GM12878 (cell line): ENCODE measurements at regions not wholly inside any gene's neighbourhood (a gene's known extent, or its start where the extent isn't known, plus 50 kb on each side); places are given as distances from the start of the nearest gene placed in this dataset.

Experiments
- ATAC-seq: fragments of 200-7000 bp; cut with Tn5 transposase; 3 replicates; pipeline ENCODE4 v1.9.1; 2020; ENCODE audit warnings: mild to moderate bottlenecking, moderate library complexity
- BruUV-seq: library from RNA; stranded (reverse); fragments of 400-500 nt; replicated peaks from 2 replicates; lab custom pipeline; 2021; lab: Mats Ljungman, UMichigan
- CTCF ChIA-PET: fragments of 300-600 bp; sonication (Branson Sonifier 250); formaldehyde crosslinking; extraction: SDS; loops from one replicate; lab custom pipeline; 2021; ENCODE audit warnings: inconsistent platforms; lab: Yijun Ruan, JAX
- POLR2A ChIA-PET: fragments of 350-600 bp; formaldehyde crosslinking; extraction: SDS; loops from one replicate; lab custom pipeline; 2021; ENCODE audit warnings: inconsistent platforms; lab: Charles Lee
- RAD21 ChIA-PET: fragments of 300-600 bp; sonication (Branson Sonifier 250); formaldehyde crosslinking; loops from one replicate; lab custom pipeline; 2023; ENCODE audit warnings: antibody characterized with exemption; ENCODE audit not compliant: unreplicated experiment; lab: Charles Lee
- SMC1A ChIA-PET: fragments of 300-600 bp; sonication (Branson Sonifier 250); formaldehyde crosslinking; loops from one replicate; lab custom pipeline; 2023; ENCODE audit not compliant: unreplicated experiment, uncharacterized antibody; lab: Charles Lee
- DNase-seq: peaks from one replicate; pipeline ENCODE4 v3.0.0-alpha.2; 2011; ENCODE audit warnings: low read depth, low spot score
- FAIRE-seq: peaks from 3 replicates; lab custom pipeline; 2011; peaks lifted over from hg19 to GRCh38; lab: Jason Lieb, UNC
- H2AFZ ChIP-seq: 2 replicates; pipeline ENCODE4 v1.6.0; 2011; ENCODE audit warnings: low read depth, low read length, control low read depth; ENCODE audit not compliant: control insufficient read depth
- H3K27ac ChIP-seq: 2 replicates; pipeline ENCODE4 v1.5.1; 2011; ENCODE audit warnings: control low read depth; ENCODE audit not compliant: control insufficient read depth, insufficient read depth
- H3K27me3 ChIP-seq, 2 experiments: replicated peaks in 1 of 2; 2 replicates each; pipeline versions ENCODE4 v1.6.0 to v1.6.1; 2011; ENCODE audit warnings: low read length in 1 of 2; ENCODE audit not compliant: control insufficient read depth in 2 of 2, insufficient read depth in 2 of 2
- H3K36me3 ChIP-seq, 2 experiments: 2 replicates each; pipeline ENCODE4 v1.5.1; 2011; ENCODE audit warnings: low read length in 1 of 2; ENCODE audit not compliant: control insufficient read depth in 2 of 2, insufficient read depth in 2 of 2
- H3K4me1 ChIP-seq: 2 replicates; pipeline ENCODE4 v1.6.1; 2011; ENCODE audit warnings: mild to moderate bottlenecking, low read length, moderate library complexity, mixed read lengths; ENCODE audit not compliant: control insufficient read depth, insufficient read depth
- H3K4me2 ChIP-seq: 2 replicates; pipeline ENCODE4 v1.6.0; 2011; ENCODE audit warnings: control low read depth; ENCODE audit not compliant: control insufficient read depth, insufficient read depth
- H3K4me3 ChIP-seq: fragments of 200-600 bp; sonication (generic); 2 replicates; pipeline ENCODE4 v1.5.1; 2016
- H3K79me2 ChIP-seq: 2 replicates; pipeline ENCODE4 v1.6.0; 2011; ENCODE audit warnings: low read length; ENCODE audit not compliant: control insufficient read depth, insufficient read depth
- H3K9ac ChIP-seq: 2 replicates; pipeline ENCODE4 v1.8.0; 2011; ENCODE audit warnings: low read length, control low read depth, mixed read lengths; ENCODE audit not compliant: control insufficient read depth, insufficient read depth
- H3K9me3 ChIP-seq: replicated peaks from 3 replicates; pipeline ENCODE4 v1.5.1; 2011; ENCODE audit warnings: mild to moderate bottlenecking, low read length; ENCODE audit not compliant: control insufficient read depth, insufficient read depth
- H4K20me1 ChIP-seq: 2 replicates; pipeline ENCODE4 v1.6.0; 2011; ENCODE audit not compliant: control insufficient read depth, insufficient read depth
- ATF2 ChIP-seq: IDR thresholded peaks from 2 replicates; pipeline ENCODE4 v1.6.1; 2012; ENCODE audit warnings: low read length, inconsistent platforms
- BMI1 ChIP-seq: fragments of 450-650 bp; IDR thresholded peaks from 2 replicates; pipeline ENCODE4 v1.6.1; 2016; ENCODE audit warnings: mild to moderate bottlenecking, moderate library complexity, borderline replicate concordance
- CBFB ChIP-seq: IDR thresholded peaks from 2 replicates; pipeline ENCODE4 v1.6.1; 2016; ENCODE audit warnings: antibody characterized with exemption, low read depth
- CHD1 ChIP-seq: IDR thresholded peaks from 2 replicates; pipeline ENCODE4 v1.6.1; 2012; ENCODE audit warnings: low read depth, low read length, improper control_type of control experiment
- CHD4 ChIP-seq: fragments of 200-600 bp; sonication (generic); IDR thresholded peaks from 2 replicates; pipeline ENCODE4 v1.6.1; 2016; ENCODE audit warnings: mild to moderate bottlenecking
- GATAD2B ChIP-seq: fragments of 450-650 bp; conservative IDR thresholded peaks from 2 replicates; pipeline ENCODE4 v1.6.1; 2017; ENCODE audit warnings: low read depth, mild to moderate bottlenecking, moderate library complexity
- MAX ChIP-seq: IDR thresholded peaks from 2 replicates; pipeline ENCODE4 v1.6.1; 2012; ENCODE audit warnings: low read depth, low read length, improper control_type of control experiment
- NR2C1 ChIP-seq: fragments of 450-650 bp; IDR thresholded peaks from 2 replicates; pipeline ENCODE4 v1.6.1; 2017; ENCODE audit warnings: antibody characterized with exemption, mild to moderate bottlenecking, moderate library complexity
- RAD21 ChIP-seq: IDR thresholded peaks from 2 replicates; pipeline ENCODE4 v1.6.1; 2011; ENCODE audit warnings: mild to moderate bottlenecking, low read depth, low read length, moderate library complexity; ENCODE audit not compliant: insufficient read depth
- SIX5 ChIP-seq: IDR thresholded peaks from 2 replicates; pipeline ENCODE4 v1.6.1; 2011; ENCODE audit warnings: mild to moderate bottlenecking, low read depth, low read length, moderate library complexity; ENCODE audit not compliant: severe bottlenecking
- SREBF1 ChIP-seq: IDR thresholded peaks from 2 replicates; pipeline ENCODE4 v1.6.1; 2012; ENCODE audit warnings: mild to moderate bottlenecking, low read length
- TARDBP ChIP-seq: IDR thresholded peaks from 2 replicates; pipeline ENCODE4 v1.6.1; 2016; ENCODE audit warnings: borderline replicate concordance
- USF2 ChIP-seq: IDR thresholded peaks from 2 replicates; pipeline ENCODE4 v1.6.1; 2011; ENCODE audit warnings: low read depth, low read length, improper control_type of control experiment, borderline replicate concordance
- ZNF384 ChIP-seq: IDR thresholded peaks from 2 replicates; pipeline ENCODE4 v1.6.1; 2012; ENCODE audit warnings: low read depth, mild to moderate bottlenecking, low read length, improper control_type of control experiment, borderline replicate concordance
- ZZZ3 ChIP-seq: IDR thresholded peaks from 2 replicates; pipeline ENCODE4 v1.6.1; 2011; ENCODE audit warnings: low read depth; ENCODE audit not compliant: control insufficient read depth, insufficient read length
- WGBS: methylation state at CpG from one replicate; pipeline ENCODE4 v1.1.6; 2016; ENCODE audit warnings: low lambda C conversion rate; ENCODE audit not compliant: insufficient replicate concordance, insufficient coverage; ENCODE audit errors: missing lambda C conversion rate; 5-methylcytosine and 5-hydroxymethylcytosine counted together
- in situ Hi-C: fragments of 300-500 bp; cut with MboI; formaldehyde crosslinking; loops from 9 replicates; pipeline ENCODE4 v1.14.3; 2018; ENCODE audit warnings: mixed read lengths
- intact Hi-C: fragments of 100-400 bp; cut with micrococcal nuclease; formaldehyde crosslinking; loops from one replicate; pipeline ENCODE4 v1.14.2; 2022; ENCODE audit not compliant: unreplicated experiment

GRCh38 chr16:51994597-51994996 is 552.3 kb downstream of the TOX3 start:
- Histone ChIP-seq H3K27ac (no peak overlapping the region), H3K4me1 (no peaks in the 10 kb centered on the region), H3K36me3 (no peaks in the 10 kb centered on the region), H2AFZ (no peak overlapping the region), H3K9ac (no peak overlapping the region), H3K4me2 (no peak overlapping the region), H4K20me1 (no peaks in the 10 kb centered on the region), H3K4me3 (no peak overlapping the region), H3K79me2 (no peaks in the 10 kb centered on the region), H3K27me3 (no peaks in the 10 kb centered on the region), H3K9me3 (no peaks in the 10 kb centered on the region)
- BruUV-seq: no TSS peak
- intact Hi-C loops: no loop called here
- DNase-seq: no peak
- FAIRE-seq: no peak
- CTCF ChIA-PET: no interaction called here
- 34% methylated on average over 8 of the region's 8 CpGs for WGBS
- POLR2A ChIA-PET: no interaction called here
- SMC1A ChIA-PET: no interaction called here
- no peak for TF ChIP-seq ZZZ3
- no peak for TF ChIP-seq MAX
- TF ChIP-seq CHD1: no peak
- TF ChIP-seq RAD21: no peak
- no peak for TF ChIP-seq SREBF1
- no peak for TF ChIP-seq BMI1
- TF ChIP-seq GATAD2B: no peak
- ATAC-seq: no peak
- RAD21 ChIA-PET: no interaction called here
- in situ Hi-C loops: no loop called here

GRCh38 chr16:51989637-51990230 is 557.2 kb downstream of the TOX3 start:
- no peak for ATAC-seq
- DNase-seq: no peak
- POLR2A ChIA-PET: no interaction called here
- FAIRE-seq: no peak
- Histone ChIP-seq H3K4me2 (no peak overlapping the region), H3K79me2 (no peaks in the 10 kb centered on the region), H2AFZ (no peak overlapping the region), H3K9me3 (no peaks in the 10 kb centered on the region), H3K9ac (no peak overlapping the region), H4K20me1 (no peaks in the 10 kb centered on the region), H3K27me3 (no peaks in the 10 kb centered on the region), H3K4me1 (no peaks in the 10 kb centered on the region), H3K27ac (no peak overlapping the region), H3K36me3 (no peaks in the 10 kb centered on the region), H3K4me3 (no peak overlapping the region)
- RAD21 ChIA-PET: no interaction called here
- 15% methylated on average over 6 of the region's 6 CpGs for WGBS
- SMC1A ChIA-PET: interaction anchor here (1.3 kb wide), 1 partner anchor 9 kb away, joined by 4 read pairs; no protein-coding TSS in a partner anchor
- no TSS peak for BruUV-seq
- in situ Hi-C loops (no loop called here), intact Hi-C loops (no loop called here)
- CTCF ChIA-PET: interaction anchor here (1.2 kb wide), 1 partner anchor 172 kb away, joined by 3 read pairs; no protein-coding TSS in a partner anchor
- no peak for TF ChIP-seq CHD4
- TF ChIP-seq ATF2: no peak
- TF ChIP-seq ZNF384: no peak
- TF ChIP-seq ZZZ3: no peak
- no peak for TF ChIP-seq CBFB
- TF ChIP-seq TARDBP: no peak
- TF ChIP-seq NR2C1: no peak
- no peak for TF ChIP-seq SIX5
- no peak for TF ChIP-seq USF2
